ENCODE measurements at regions not wholly inside any gene's neighbourhood (a gene's known extent, or its start where the extent isn't known, plus 50 kb on each side); places are given as distances from the start of the nearest gene placed in this dataset.

GRCh38 chr1:79817031-79817560 lies 810.6 kb upstream of the ADGRL4 start:
- no peak for TF ChIP-seq ZNF274 (IDR thresholded peaks at IDR 0.05; ENCODE audit: low read depth, low read length)
- TF ChIP-seq YY1 (IDR thresholded peaks at IDR 0.05; ENCODE audit: insufficient read depth, insufficient read length): no peak
- no peak for TF ChIP-seq SUZ12 (IDR thresholded peaks at IDR 0.05; ENCODE audit: extremely low read depth, insufficient read depth, insufficient read length)
